ENCODE measurements at regions not wholly inside any gene's neighbourhood (a gene's known extent, or its start where the extent isn't known, plus 50 kb on each side); places are given as distances from the start of the nearest gene placed in this dataset.

DNA sequence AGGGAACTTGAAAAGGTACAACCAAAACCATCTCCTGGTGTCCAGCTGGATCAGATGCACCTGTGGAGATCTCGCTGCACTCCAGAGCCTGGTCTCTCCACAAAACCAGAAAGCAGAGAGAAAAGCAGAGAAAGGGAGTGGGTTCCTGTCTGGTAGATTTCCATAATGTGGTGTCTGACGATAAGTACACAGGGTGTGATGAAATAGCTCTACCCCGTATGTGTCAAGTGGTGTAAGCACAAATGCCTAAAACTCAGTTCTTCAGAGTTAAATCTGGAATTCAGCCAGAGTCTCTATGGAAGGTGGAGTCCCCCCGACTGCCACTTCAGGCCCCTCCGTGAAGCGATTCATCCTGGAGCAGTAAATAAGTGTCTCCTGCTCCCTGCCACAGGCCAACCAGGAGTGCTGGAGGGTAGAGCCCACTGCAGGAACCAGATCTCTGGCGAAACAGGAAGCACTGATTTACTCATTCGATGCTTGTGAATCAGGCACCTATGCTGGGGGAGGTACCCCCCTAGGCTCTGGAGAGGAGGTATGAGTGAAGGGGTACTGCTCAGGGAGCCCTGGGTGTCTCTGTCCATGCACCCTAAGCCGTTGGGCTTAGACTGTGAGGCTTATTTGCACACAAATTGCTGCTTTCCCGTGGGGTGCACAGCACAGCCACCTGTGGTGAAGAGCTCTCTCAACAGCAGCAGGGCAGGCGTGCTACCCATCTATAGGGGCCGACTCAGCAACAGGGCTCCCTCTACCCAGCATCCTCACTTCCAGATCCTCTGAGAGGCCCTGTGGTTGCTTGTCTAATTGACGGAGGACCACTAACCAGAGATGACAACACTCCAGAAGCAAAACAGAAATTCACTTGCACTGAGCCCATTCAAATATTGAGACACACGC lies 97.1 kb upstream of the MYOCD start:
- Histone ChIP-seq H3K36me3 (no peaks in the 10 kb centered on the region), H3K27me3 (ENCODE audit: insufficient read depth, low read depth, severe bottlenecking) (no peaks in the 10 kb centered on the region), H3K4me3 (ENCODE audit: low read depth, low read length) (no peak overlapping the region), H3K27ac (no peak overlapping the region), H3K9me3 (ENCODE audit: severe bottlenecking) (no peaks in the 10 kb centered on the region)
- TF ChIP-seq, protein P1, sequence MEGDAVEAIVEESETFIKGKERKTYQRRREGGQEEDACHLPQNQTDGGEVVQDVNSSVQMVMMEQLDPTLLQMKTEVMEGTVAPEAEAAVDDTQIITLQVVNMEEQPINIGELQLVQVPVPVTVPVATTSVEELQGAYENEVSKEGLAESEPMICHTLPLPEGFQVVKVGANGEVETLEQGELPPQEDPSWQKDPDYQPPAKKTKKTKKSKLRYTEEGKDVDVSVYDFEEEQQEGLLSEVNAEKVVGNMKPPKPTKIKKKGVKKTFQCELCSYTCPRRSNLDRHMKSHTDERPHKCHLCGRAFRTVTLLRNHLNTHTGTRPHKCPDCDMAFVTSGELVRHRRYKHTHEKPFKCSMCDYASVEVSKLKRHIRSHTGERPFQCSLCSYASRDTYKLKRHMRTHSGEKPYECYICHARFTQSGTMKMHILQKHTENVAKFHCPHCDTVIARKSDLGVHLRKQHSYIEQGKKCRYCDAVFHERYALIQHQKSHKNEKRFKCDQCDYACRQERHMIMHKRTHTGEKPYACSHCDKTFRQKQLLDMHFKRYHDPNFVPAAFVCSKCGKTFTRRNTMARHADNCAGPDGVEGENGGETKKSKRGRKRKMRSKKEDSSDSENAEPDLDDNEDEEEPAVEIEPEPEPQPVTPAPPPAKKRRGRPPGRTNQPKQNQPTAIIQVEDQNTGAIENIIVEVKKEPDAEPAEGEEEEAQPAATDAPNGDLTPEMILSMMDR (IDR thresholded peaks at IDR 0.05; ENCODE audit: low read depth, low read length) = no peak
- no peak for DNase-seq

DNA sequence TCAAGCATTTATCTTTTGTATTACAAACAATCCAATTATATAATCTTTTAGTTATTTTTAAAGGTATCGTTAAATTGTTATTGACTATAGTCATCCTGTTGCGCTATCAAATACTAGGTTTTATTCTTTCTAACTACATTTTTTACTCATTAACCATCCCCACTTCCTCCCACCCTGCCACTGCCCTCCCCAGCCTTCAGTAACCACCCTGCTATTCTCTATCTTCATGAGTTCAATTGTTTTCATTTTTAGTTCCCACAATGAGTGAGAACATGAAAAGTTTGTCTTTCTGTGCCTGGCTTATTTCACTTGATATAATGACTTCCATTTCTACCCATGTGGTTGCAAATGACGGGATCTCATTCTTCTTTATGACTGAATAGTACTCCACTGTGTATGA lies 94.1 kb upstream of the MYOCD start:
- TF ChIP-seq, protein P1 (IDR thresholded peaks at IDR 0.05; ENCODE audit: low read depth, low read length) = no peak
- no peak for DNase-seq
- no peaks in the 10 kb centered on the region for H3K27me3 ChIP-seq (ENCODE audit: insufficient read depth, low read depth, severe bottlenecking)
- no peak overlapping the region for H3K4me3 ChIP-seq (ENCODE audit: low read depth, low read length)
- no peak overlapping the region for H3K27ac ChIP-seq
- H3K9me3 ChIP-seq (ENCODE audit: severe bottlenecking) = no peaks in the 10 kb centered on the region
- no peaks in the 10 kb centered on the region for H3K36me3 ChIP-seq

DNA sequence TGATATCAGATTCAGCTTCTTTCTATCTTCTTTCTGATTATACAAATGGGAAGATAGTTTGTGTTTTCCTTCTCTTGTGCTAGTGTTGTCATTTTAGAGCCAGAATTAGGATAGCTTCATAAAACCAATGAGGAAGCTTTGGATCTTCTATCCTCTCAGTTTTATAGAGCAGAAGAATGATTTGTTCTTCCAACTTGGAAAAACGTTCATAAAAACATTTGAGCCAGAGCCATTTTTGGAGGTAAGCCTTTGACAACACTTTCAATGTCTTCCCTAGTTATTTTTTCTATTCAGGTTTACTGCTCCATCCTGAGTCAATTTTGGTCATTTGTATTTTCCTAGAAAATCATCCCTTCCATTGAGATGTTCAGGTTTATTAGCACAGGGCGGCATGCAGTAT lies 91.2 kb upstream of the MYOCD start:
- H3K27me3 ChIP-seq (ENCODE audit: insufficient read depth, low read depth, severe bottlenecking) = no peaks in the 10 kb centered on the region
- TF ChIP-seq, protein P1 (IDR thresholded peaks at IDR 0.05; ENCODE audit: low read depth, low read length) = no peak
- no peak overlapping the region for H3K4me3 ChIP-seq (ENCODE audit: low read depth, low read length)
- H3K27ac ChIP-seq = no peak overlapping the region
- DNase-seq = no peak
- H3K36me3 ChIP-seq = no peaks in the 10 kb centered on the region
- H3K9me3 ChIP-seq (ENCODE audit: severe bottlenecking) = no peaks in the 10 kb centered on the region

DNA sequence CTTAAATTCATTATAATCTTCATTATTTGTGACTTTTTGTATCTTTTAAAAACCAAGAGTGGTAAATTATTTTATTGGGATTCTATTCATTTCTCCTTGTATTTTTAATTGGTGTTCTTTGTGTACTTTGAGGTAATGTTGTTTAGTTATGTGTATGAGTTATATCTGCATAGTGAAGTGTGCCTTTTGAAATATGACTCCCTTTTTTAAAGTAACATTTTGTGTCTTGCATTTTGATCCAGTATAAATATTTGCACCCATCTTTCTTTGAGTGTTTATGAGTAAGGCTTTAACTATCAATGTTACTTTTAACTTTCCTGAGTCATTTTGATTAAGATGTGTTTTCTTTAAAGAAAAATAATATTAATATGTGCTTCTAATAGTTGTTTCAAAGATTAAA lies 90.0 kb upstream of the MYOCD start:
- H3K36me3 ChIP-seq = no peaks in the 10 kb centered on the region
- no peaks in the 10 kb centered on the region for H3K9me3 ChIP-seq (ENCODE audit: severe bottlenecking)
- no peak overlapping the region for H3K4me3 ChIP-seq (ENCODE audit: low read depth, low read length)
- DNase-seq = no peak
- TF ChIP-seq, protein P1 (IDR thresholded peaks at IDR 0.05; ENCODE audit: low read depth, low read length) = no peak
- H3K27ac ChIP-seq = no peak overlapping the region
- no peaks in the 10 kb centered on the region for H3K27me3 ChIP-seq (ENCODE audit: insufficient read depth, low read depth, severe bottlenecking)

DNA sequence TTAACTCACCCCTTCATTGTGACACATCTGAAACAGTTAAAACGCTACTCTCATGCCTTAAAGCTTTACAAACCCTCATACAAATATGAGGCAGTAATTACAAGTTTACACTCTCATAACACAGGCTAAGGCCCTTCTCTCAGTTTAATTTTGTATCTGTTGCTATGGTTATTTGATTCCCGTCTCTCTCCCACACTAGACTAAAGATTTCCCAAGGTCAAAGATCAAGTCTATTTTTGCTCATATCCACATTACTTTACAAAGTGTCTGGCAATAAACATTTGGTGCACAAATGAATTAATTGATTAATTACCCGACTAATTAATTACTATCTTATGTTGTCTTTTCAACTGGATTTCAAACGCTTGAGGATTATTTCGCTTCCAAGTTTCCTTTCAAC lies 86.4 kb upstream of the MYOCD start:
- TF ChIP-seq, protein P1 (IDR thresholded peaks at IDR 0.05; ENCODE audit: low read depth, low read length) = no peak
- Histone ChIP-seq H3K36me3 (no peaks in the 10 kb centered on the region), H3K27ac (no peak overlapping the region), H3K27me3 (ENCODE audit: insufficient read depth, low read depth, severe bottlenecking) (no peaks in the 10 kb centered on the region), H3K9me3 (ENCODE audit: severe bottlenecking) (no peaks in the 10 kb centered on the region), H3K4me3 (ENCODE audit: low read depth, low read length) (no peak overlapping the region)
- DNase-seq = no peak

DNA sequence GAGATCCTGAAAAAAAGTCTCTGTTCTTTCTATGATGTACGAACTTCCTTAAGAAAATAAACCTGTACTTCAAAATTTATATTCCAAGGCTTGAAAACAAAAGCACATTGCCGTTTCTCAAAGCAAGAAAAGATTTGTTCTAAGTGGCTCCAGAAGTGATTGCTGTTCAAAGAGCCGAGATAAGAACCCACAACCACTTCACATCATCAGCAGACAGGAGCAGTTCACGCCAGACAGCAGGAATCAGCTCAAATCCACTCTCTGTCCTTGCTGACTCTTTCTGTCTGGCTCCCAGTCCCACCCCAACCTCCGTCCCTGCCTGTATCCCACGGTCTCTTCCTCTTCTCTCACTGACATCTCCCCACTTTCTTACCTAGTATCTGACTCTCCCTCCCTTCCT lies 85.0 kb upstream of the MYOCD start:
- TF ChIP-seq, protein P1 (IDR thresholded peaks at IDR 0.05; ENCODE audit: low read depth, low read length) = no peak
- no peak for DNase-seq
- no peaks in the 10 kb centered on the region for H3K27me3 ChIP-seq (ENCODE audit: insufficient read depth, low read depth, severe bottlenecking)
- H3K36me3 ChIP-seq = no peaks in the 10 kb centered on the region
- H3K27ac ChIP-seq = no peak overlapping the region
- H3K9me3 ChIP-seq (ENCODE audit: severe bottlenecking) = no peaks in the 10 kb centered on the region
- no peak overlapping the region for H3K4me3 ChIP-seq (ENCODE audit: low read depth, low read length)

Measured in WERI-Rb-1 (cell line).